Superior temporal gyrus (tissue), 1 donor: ENCODE measurements at regions not wholly inside any gene's neighbourhood (a gene's known extent, or its start where the extent isn't known, plus 50 kb on each side); places are given as distances from the start of the nearest gene placed in this dataset.

Experiments used
- DNase-seq: peaks from one replicate; pipeline ENCODE4 v3.0.0-alpha.2; 2016; ENCODE audit errors: extremely low spot score

GRCh38 chr12:61018571-61018970 is 1241.6 kb upstream of the USP15 start:
- DNase-seq: no peak

GRCh38 chr12:61023231-61023630 is 1237.0 kb upstream of the USP15 start:
- no peak for DNase-seq

- no peak for DNase-seq
Observed at GRCh38 chr12:61029516-61029915, 1230.7 kb upstream of the USP15 start.

- no peak for DNase-seq
Observed at GRCh38 chr12:61037792-61038191, 1222.4 kb upstream of the USP15 start.

- DNase-seq: no peak
Observed at GRCh38 chr12:61043838-61044237, 1216.4 kb upstream of the USP15 start.

GRCh38 chr12:61044766-61045165 is 1215.4 kb upstream of the USP15 start:
- no peak for DNase-seq

GRCh38 chr12:61070640-61071414 is 1189.4 kb upstream of the USP15 start:
- no peak for DNase-seq

GRCh38 chr12:61072717-61073116 is 1187.5 kb upstream of the USP15 start:
- no peak for DNase-seq

GRCh38 chr12:61095111-61095510 is 1165.1 kb upstream of the USP15 start:
- DNase-seq: no peak

GRCh38 chr12:61098031-61098580 is 1162.1 kb upstream of the USP15 start:
- no peak for DNase-seq

- DNase-seq: no peak
Observed at GRCh38 chr12:61107118-61107517, 1153.1 kb upstream of the USP15 start.

GRCh38 chr12:61111218-61111617 is 1149.0 kb upstream of the USP15 start:
- no peak for DNase-seq

GRCh38 chr12:61137677-61138414 is 1122.4 kb upstream of the USP15 start:
- no peak for DNase-seq

- DNase-seq: no peak
Observed at GRCh38 chr12:61138415-61138759, 1121.8 kb upstream of the USP15 start.

- no peak for DNase-seq
Observed at GRCh38 chr12:61161961-61162360, 1098.2 kb upstream of the USP15 start.

- peak; percentile 67 for DNase-seq
Observed at GRCh38 chr12:61188801-61189595, 1071.2 kb upstream of the USP15 start.

GRCh38 chr12:61213646-61214045 is 1046.6 kb upstream of the USP15 start:
- no peak for DNase-seq

GRCh38 chr12:61220337-61220736 is 1039.9 kb upstream of the USP15 start:
- DNase-seq: no peak

- no peak for DNase-seq
Observed at GRCh38 chr12:61232040-61232439, 1028.2 kb upstream of the USP15 start.

GRCh38 chr12:61250303-61250702 is 1009.9 kb upstream of the USP15 start:
- no peak for DNase-seq

- no peak for DNase-seq
Observed at GRCh38 chr12:61251076-61251475, 1009.1 kb upstream of the USP15 start.

GRCh38 chr12:61254225-61254624 is 1006.0 kb upstream of the USP15 start:
- DNase-seq: no peak
